Mucosa of rectum (tissue), 2 donors: ENCODE measurements at regions not wholly inside any gene's neighbourhood (a gene's known extent, or its start where the extent isn't known, plus 50 kb on each side); places are given as distances from the start of the nearest gene placed in this dataset.

ENCODE experiments used
- H3K27ac ChIP-seq, 2 donors: one replicate each; pipeline ENCODE4 v1.7.0; 2013; ENCODE audit warnings: inconsistent platforms in 2 of 2, low read depth in 2 of 2, low read length in 2 of 2
- H3K27me3 ChIP-seq, 2 donors: one replicate each; pipeline ENCODE4 v1.7.0; 2013; ENCODE audit warnings: low read length in 2 of 2; ENCODE audit not compliant: control insufficient read depth in 2 of 2, insufficient read depth in 2 of 2
- H3K36me3 ChIP-seq, 2 donors: one replicate each; pipeline ENCODE4 v1.7.0; 2013; ENCODE audit warnings: low read length in 2 of 2; ENCODE audit not compliant: control insufficient read depth in 2 of 2, insufficient read depth in 2 of 2
- H3K4me1 ChIP-seq, 2 donors: one replicate each; pipeline ENCODE4 v1.7.0; 2013; ENCODE audit warnings: low read length in 2 of 2, mild to moderate bottlenecking in 1 of 2; ENCODE audit not compliant: control insufficient read depth in 2 of 2, insufficient read depth in 2 of 2
- H3K4me3 ChIP-seq, 2 donors: one replicate each; pipeline ENCODE4 v1.7.0; 2013; ENCODE audit warnings: low read length in 2 of 2
- H3K9ac ChIP-seq, 2 donors: one replicate each; pipeline ENCODE4 v1.7.0; 2013; ENCODE audit warnings: low read length in 2 of 2, low read depth in 1 of 2, mild to moderate bottlenecking in 1 of 2
- H3K9me3 ChIP-seq, 2 donors: one replicate each; pipeline ENCODE4 v1.7.0; 2013; ENCODE audit warnings: low read length in 2 of 2; ENCODE audit not compliant: control insufficient read depth in 2 of 2
- donor health status: healthy.
- donor health status: Normal muscosa, but diverticular disease.

DNA sequence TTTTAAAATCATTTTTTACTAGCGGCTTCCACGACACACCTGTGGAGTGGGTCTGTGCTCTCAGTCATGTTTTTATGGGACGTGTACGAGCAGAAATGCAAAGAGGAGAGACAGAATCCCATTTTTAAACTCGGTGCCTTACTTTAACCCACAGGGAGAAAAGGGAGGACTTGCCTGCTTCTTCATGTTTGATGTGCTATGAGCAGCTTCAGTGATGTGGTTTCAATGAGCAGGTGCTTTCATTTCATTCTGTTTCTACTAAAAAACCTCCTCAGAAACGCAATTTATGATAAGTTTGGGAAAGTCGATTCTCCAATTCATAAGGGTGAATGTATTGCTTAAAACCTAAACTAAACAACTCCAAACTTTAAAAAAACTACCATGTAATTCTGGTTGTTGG lies 537.2 kb downstream of the GATA3 start:
- no peaks in the 10 kb centered on the region for H3K9me3 ChIP-seq
- no peaks in the 10 kb centered on the region for H3K27me3 ChIP-seq
- H3K27ac ChIP-seq, result no peak overlapping the region
- no peak overlapping the region for H3K4me3 ChIP-seq
- H3K36me3 ChIP-seq, result no peaks in the 10 kb centered on the region
- H3K4me1 ChIP-seq, result no peaks in the 10 kb centered on the region
- no peak overlapping the region for H3K9ac ChIP-seq

DNA sequence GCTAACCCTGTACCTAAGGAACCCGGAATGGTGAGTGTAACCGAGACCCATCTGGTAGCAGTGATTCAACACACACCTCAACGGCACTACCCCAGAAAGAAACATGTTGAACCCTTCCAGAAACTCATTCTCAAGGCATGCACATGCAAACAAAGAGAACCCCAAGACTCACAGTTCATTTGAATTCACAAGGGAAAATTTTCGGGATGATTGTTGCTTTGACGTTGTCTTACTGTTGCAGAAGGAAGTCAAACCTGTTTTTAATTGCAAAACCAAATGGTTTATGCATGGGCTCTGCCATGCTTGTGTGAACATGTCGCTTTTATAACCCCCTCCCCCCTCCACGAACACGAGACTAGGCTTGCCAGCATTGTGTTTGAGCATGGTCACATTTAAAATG lies 539.7 kb downstream of the GATA3 start:
- H3K9me3 ChIP-seq, result no peaks in the 10 kb centered on the region
- no peaks in the 10 kb centered on the region for H3K36me3 ChIP-seq
- no peaks in the 10 kb centered on the region for H3K27me3 ChIP-seq
- H3K9ac ChIP-seq, result no peak overlapping the region
- H3K27ac ChIP-seq, result no peak overlapping the region
- no peak overlapping the region for H3K4me3 ChIP-seq
- H3K4me1 ChIP-seq, result no peaks in the 10 kb centered on the region

DNA sequence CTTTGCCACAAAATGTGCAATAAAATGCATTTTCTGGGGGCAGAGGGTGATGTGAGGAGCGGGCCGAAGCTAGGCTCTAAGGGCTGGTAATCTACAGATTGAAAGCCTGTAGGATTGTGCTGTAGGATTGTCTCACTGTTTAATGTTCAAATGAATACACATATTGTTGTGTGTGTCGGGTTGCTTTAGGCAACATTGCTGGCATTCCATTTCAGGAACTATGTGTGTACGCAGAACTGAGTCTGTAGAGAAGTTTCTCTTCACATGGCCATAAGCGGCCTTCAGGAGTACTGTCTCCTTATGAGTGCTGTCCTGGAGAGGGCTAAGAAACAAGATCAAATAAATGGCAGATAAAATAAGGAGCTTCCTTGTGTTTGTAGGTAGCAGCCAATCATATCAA lies 540.2 kb downstream of the GATA3 start:
- H3K4me3 ChIP-seq, result no peak overlapping the region
- no peak overlapping the region for H3K9ac ChIP-seq
- no peaks in the 10 kb centered on the region for H3K36me3 ChIP-seq
- no peak overlapping the region for H3K27ac ChIP-seq
- H3K9me3 ChIP-seq, result no peaks in the 10 kb centered on the region
- no peaks in the 10 kb centered on the region for H3K27me3 ChIP-seq
- H3K4me1 ChIP-seq, result no peaks in the 10 kb centered on the region

DNA sequence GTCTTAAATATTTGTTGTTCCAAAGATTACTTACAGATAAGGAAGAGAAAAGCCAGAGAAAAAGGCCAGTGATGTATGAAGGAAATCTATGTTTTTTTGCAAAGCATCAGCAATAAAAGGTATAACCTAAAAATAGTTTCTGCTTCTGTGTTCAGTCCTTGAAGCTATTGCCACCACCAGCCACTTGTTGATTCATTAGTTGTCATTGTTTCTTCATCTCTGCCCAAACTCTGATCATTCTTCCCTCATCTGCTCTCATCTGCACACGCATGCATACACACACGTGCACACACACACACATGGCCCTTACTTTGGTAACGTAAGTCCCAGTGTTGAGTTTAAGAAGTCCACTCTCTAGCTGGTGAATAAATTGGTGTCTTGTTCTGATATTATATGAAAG lies 540.7 kb downstream of the GATA3 start:
- Histone ChIP-seq H3K4me3 (no peak overlapping the region), H3K27me3 (no peaks in the 10 kb centered on the region), H3K4me1 (no peaks in the 10 kb centered on the region), H3K27ac (no peak overlapping the region), H3K36me3 (no peaks in the 10 kb centered on the region), H3K9me3 (no peaks in the 10 kb centered on the region), H3K9ac (no peak overlapping the region)

DNA sequence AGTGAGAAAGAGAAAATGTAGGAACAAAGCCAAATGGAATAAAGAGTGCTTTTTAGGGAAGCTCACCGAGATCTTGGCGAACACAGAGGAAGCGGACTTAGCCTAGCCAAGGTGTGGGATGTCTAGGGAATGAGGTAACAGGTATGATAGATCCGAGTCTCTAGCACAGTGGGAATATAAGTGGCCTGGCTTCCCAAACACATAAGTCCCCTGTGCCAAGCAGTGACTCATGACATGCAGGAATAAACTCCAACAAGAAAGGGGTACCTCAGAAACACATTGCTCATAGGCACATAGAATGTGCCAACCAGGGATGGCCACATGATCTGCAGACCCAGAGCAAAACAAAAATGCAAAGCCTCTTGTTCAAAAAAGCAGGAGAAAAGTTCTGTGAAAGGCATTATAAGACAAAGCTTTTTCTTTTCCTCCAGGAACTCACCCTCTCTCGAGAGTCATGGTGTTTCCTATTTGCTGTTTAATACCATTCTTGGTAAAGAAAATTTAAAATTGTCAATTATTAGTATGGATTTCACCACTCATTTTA lies 542.5 kb downstream of the GATA3 start:
- H3K9me3 ChIP-seq, result no peaks in the 10 kb centered on the region
- H3K36me3 ChIP-seq, result no peaks in the 10 kb centered on the region
- no peaks in the 10 kb centered on the region for H3K27me3 ChIP-seq
- H3K27ac ChIP-seq, result no peak overlapping the region
- no peak overlapping the region for H3K9ac ChIP-seq
- H3K4me1 ChIP-seq, result no peaks in the 10 kb centered on the region
- no peak overlapping the region for H3K4me3 ChIP-seq

DNA sequence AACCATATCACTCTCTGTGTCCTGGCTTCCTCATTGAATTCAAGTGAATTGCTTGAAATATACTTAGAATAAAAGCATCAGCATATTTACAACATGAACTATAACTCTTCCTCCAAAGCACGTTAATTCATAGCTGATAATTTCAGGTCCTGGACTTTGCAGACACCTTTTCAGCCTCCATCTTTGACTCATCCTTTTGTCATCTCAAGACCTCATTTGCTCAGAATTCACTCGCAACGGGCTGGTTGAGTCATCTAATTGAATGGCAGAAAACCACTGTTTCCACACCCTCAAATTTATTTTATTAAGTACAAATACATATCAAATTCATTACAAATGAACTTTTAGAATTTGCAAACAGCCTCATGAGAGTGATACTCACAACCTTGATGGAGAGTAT lies 545.7 kb downstream of the GATA3 start:
- Histone ChIP-seq H3K27me3 (no peaks in the 10 kb centered on the region), H3K9ac (no peak overlapping the region), H3K4me1 (no peaks in the 10 kb centered on the region), H3K4me3 (no peak overlapping the region), H3K27ac (no peak overlapping the region), H3K36me3 (no peaks in the 10 kb centered on the region), H3K9me3 (no peaks in the 10 kb centered on the region)

DNA sequence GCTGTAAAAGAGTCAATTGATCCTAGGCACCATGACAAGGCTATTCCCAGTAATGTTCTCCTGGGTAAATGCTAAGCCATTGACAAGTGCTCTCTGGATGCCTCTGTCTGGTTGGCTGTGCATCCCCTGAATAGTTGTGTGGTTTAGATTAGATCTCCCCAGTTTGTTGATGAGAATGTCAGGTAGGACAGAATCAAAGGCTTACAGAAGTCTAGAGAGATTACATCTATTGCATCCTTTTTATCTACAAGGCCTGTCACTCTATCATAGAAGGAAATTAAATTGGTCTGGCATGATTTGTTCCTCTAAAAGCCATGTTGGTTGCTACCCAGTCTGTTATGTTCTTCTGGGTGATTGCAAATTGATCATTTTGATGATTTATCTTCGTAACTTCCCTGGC lies 548.3 kb downstream of the GATA3 start:
- H3K9me3 ChIP-seq, result no peaks in the 10 kb centered on the region
- H3K36me3 ChIP-seq, result no peaks in the 10 kb centered on the region
- no peak overlapping the region for H3K27ac ChIP-seq
- H3K4me3 ChIP-seq, result no peak overlapping the region
- no peaks in the 10 kb centered on the region for H3K4me1 ChIP-seq
- H3K9ac ChIP-seq, result no peak overlapping the region
- H3K27me3 ChIP-seq, result no peaks in the 10 kb centered on the region

DNA sequence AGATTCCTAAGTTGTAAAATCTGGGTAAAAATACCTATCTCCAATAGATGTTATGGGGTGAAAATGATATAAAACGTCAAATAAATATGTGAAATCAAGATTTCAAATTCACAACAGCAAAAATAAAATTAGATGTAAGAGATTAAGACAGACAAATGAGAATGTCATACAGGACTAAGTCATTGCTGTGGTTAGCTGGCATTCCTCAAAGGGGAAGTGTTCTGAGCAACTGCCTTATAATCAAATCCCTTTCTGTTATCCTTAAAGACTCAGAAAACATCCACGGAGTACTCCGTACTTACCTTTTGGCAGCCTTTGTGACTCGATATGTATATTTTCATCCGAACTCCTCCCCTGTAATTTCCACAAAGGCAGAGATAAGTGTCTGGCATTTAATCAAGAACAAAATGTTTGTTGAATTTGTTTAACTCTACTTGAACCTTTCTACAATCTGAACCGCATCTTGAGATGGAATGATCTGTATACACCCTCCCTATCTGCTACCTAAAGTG lies 559.6 kb downstream of the GATA3 start:
- Histone ChIP-seq H3K9me3 (no peaks in the 10 kb centered on the region), H3K4me3 (no peak overlapping the region), H3K4me1 (no peaks in the 10 kb centered on the region), H3K27me3 (no peaks in the 10 kb centered on the region), H3K9ac (no peak overlapping the region), H3K36me3 (no peaks in the 10 kb centered on the region), H3K27ac (no peak overlapping the region)

DNA sequence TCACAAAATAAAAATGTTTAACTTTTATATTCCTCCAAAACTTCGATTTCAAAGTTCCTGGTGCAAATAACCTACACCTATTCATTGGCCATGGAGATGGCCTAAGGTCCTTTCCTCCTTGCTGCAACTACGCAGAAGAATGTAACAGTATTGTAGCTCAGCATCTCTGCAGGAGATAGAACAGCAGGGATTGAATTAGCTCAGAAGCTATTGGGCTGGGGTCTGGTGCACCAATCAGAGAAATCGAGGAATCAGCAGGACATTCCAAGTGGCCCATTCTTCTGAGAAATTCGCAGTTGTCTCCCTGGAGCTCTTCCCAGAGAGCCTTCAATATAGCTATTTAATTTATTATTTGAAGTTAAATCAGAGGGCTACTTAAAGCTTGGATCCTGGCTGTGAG lies 560.6 kb downstream of the GATA3 start:
- Histone ChIP-seq H3K9ac (no peak overlapping the region), H3K4me3 (no peak overlapping the region), H3K27me3 (no peaks in the 10 kb centered on the region), H3K27ac (no peak overlapping the region), H3K36me3 (no peaks in the 10 kb centered on the region), H3K9me3 (no peaks in the 10 kb centered on the region), H3K4me1 (no peaks in the 10 kb centered on the region)

DNA sequence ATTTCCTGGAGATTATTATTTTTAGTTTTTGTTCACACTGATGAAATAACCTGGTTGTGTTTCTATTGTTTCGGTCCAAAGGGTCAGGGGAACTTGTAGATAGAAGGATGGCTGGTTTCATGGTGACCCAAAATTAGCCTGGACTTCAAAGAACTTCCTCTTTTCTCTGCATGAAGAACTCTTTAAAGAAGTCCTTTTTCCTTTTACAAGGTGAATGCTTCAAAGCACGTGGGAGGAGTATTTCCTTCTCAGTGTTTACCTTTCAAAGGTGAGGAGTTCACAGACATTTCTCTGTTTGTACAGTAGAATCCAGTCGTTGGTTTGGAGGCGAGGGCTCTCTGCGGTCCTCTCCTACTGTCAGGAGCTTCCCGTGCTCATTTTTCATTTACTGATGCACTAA lies 561.7 kb downstream of the GATA3 start:
- H3K9ac ChIP-seq, result no peak overlapping the region
- H3K36me3 ChIP-seq, result no peaks in the 10 kb centered on the region
- H3K27me3 ChIP-seq, result no peaks in the 10 kb centered on the region
- H3K4me1 ChIP-seq, result no peaks in the 10 kb centered on the region
- no peak overlapping the region for H3K27ac ChIP-seq
- H3K4me3 ChIP-seq, result no peak overlapping the region
- no peaks in the 10 kb centered on the region for H3K9me3 ChIP-seq

DNA sequence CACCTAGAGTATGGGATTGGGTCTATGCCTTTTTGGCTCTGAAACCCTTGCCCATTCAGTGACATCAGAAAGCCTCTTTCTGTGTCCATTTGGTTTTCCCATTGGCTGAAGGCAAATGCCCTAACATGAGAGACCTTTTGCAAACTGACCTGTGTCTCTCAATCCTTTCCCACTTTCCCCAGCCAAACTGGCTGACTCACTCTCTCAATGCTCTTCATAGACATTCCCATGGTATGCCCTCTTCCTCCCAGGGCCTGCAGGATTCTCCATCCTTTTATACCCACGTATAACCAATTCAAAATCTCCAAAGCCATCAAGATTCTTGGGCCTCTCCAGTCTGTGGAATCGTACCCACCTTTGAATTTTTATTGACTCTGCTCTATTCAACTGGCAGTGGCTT lies 563.3 kb downstream of the GATA3 start:
- Histone ChIP-seq H3K27me3 (no peaks in the 10 kb centered on the region), H3K4me3 (no peak overlapping the region)

More for the DNA sequence above, 563.3 kb downstream of the GATA3 start:
- H3K9ac ChIP-seq, result no peak overlapping the region
- H3K4me1 ChIP-seq, result no peaks in the 10 kb centered on the region
- no peak overlapping the region for H3K27ac ChIP-seq
- H3K36me3 ChIP-seq, result no peaks in the 10 kb centered on the region
- H3K9me3 ChIP-seq, result no peaks in the 10 kb centered on the region
